ENCODE measurements at regions not wholly inside any gene's neighbourhood (a gene's known extent, or its start where the extent isn't known, plus 50 kb on each side); places are given as distances from the start of the nearest gene placed in this dataset.

GRCh38 chrX:10875995-10876394, 235.1 kb upstream of the HCCS start:
- no peak for DNase-seq
- in situ Hi-C loops (cut with MboI; ENCODE audit: low pct_unique_long_range_greater_than_20kb, low sequenced_read_pairs), result no loop called here

- in situ Hi-C loops (cut with MboI; ENCODE audit: low pct_unique_long_range_greater_than_20kb, low sequenced_read_pairs), result no loop called here
- DNase-seq, result no peak
These were observed 228.6 kb upstream of the HCCS start for GRCh38 chrX:10882484-10882883.

GRCh38 chrX:10884246-10884645, 226.9 kb upstream of the HCCS start:
- no peak for DNase-seq
- in situ Hi-C loops (cut with MboI; ENCODE audit: low pct_unique_long_range_greater_than_20kb, low sequenced_read_pairs), result no loop called here

- in situ Hi-C loops (cut with MboI; ENCODE audit: low pct_unique_long_range_greater_than_20kb, low sequenced_read_pairs), result no loop called here
- no peak for DNase-seq
These were observed 218.4 kb upstream of the HCCS start for GRCh38 chrX:10892621-10893225.

GRCh38 chrX:10893366-10893765, 217.8 kb upstream of the HCCS start:
- in situ Hi-C loops (cut with MboI; ENCODE audit: low pct_unique_long_range_greater_than_20kb, low sequenced_read_pairs), result no loop called here
- DNase-seq, result no peak

GRCh38 chrX:10893976-10894375, 217.2 kb upstream of the HCCS start:
- in situ Hi-C loops (cut with MboI; ENCODE audit: low pct_unique_long_range_greater_than_20kb, low sequenced_read_pairs), result no loop called here

GRCh38 chrX:10897768-10898167, 213.4 kb upstream of the HCCS start:
- in situ Hi-C loops (cut with MboI; ENCODE audit: low pct_unique_long_range_greater_than_20kb, low sequenced_read_pairs), result no loop called here

More at GRCh38 chrX:10893976-10894375, 217.2 kb upstream of the HCCS start:
- no peak for DNase-seq

GRCh38 chrX:10900585-10901289, 210.4 kb upstream of the HCCS start:
- no peak for DNase-seq
- in situ Hi-C loops (cut with MboI; ENCODE audit: low pct_unique_long_range_greater_than_20kb, low sequenced_read_pairs), result no loop called here

More at GRCh38 chrX:10897768-10898167, 213.4 kb upstream of the HCCS start:
- no peak for DNase-seq

- in situ Hi-C loops (cut with MboI; ENCODE audit: low pct_unique_long_range_greater_than_20kb, low sequenced_read_pairs), result no loop called here
- DNase-seq, result no peak
These were observed 209.9 kb upstream of the HCCS start for GRCh38 chrX:10901290-10901633.

GRCh38 chrX:10902001-10902400, 209.1 kb upstream of the HCCS start:
- DNase-seq, result no peak
- in situ Hi-C loops (cut with MboI; ENCODE audit: low pct_unique_long_range_greater_than_20kb, low sequenced_read_pairs), result no loop called here

GRCh38 chrX:10903523-10903922, 207.6 kb upstream of the HCCS start:
- no peak for DNase-seq
- in situ Hi-C loops (cut with MboI; ENCODE audit: low pct_unique_long_range_greater_than_20kb, low sequenced_read_pairs), result no loop called here

GRCh38 chrX:10904220-10904619, 206.9 kb upstream of the HCCS start:
- DNase-seq, result no peak

GRCh38 chrX:10906866-10907265, 204.3 kb upstream of the HCCS start:
- DNase-seq, result no peak
- in situ Hi-C loops (cut with MboI; ENCODE audit: low pct_unique_long_range_greater_than_20kb, low sequenced_read_pairs), result no loop called here

More at GRCh38 chrX:10904220-10904619, 206.9 kb upstream of the HCCS start:
- in situ Hi-C loops (cut with MboI; ENCODE audit: low pct_unique_long_range_greater_than_20kb, low sequenced_read_pairs), result no loop called here

- no peak for DNase-seq
- in situ Hi-C loops (cut with MboI; ENCODE audit: low pct_unique_long_range_greater_than_20kb, low sequenced_read_pairs), result no loop called here
These were observed 189.0 kb upstream of the HCCS start for GRCh38 chrX:10922159-10922558.

- DNase-seq, result no peak
- in situ Hi-C loops (cut with MboI; ENCODE audit: low pct_unique_long_range_greater_than_20kb, low sequenced_read_pairs), result no loop called here
These were observed 188.3 kb upstream of the HCCS start for GRCh38 chrX:10922835-10923234.

GRCh38 chrX:10923466-10923865, 187.7 kb upstream of the HCCS start:
- DNase-seq, result no peak

GRCh38 chrX:10926404-10926803, 184.7 kb upstream of the HCCS start:
- DNase-seq, result no peak
- in situ Hi-C loops (cut with MboI; ENCODE audit: low pct_unique_long_range_greater_than_20kb, low sequenced_read_pairs), result no loop called here

More at GRCh38 chrX:10923466-10923865, 187.7 kb upstream of the HCCS start:
- in situ Hi-C loops (cut with MboI; ENCODE audit: low pct_unique_long_range_greater_than_20kb, low sequenced_read_pairs), result no loop called here

GRCh38 chrX:10926891-10927290, 184.2 kb upstream of the HCCS start:
- in situ Hi-C loops (cut with MboI; ENCODE audit: low pct_unique_long_range_greater_than_20kb, low sequenced_read_pairs), result no loop called here
- no peak for DNase-seq

GRCh38 chrX:10929747-10930146, 181.4 kb upstream of the HCCS start:
- no peak for DNase-seq
- in situ Hi-C loops (cut with MboI; ENCODE audit: low pct_unique_long_range_greater_than_20kb, low sequenced_read_pairs), result no loop called here

- DNase-seq, result no peak
- in situ Hi-C loops (cut with MboI; ENCODE audit: low pct_unique_long_range_greater_than_20kb, low sequenced_read_pairs), result no loop called here
These were observed 181.0 kb upstream of the HCCS start for GRCh38 chrX:10930151-10930550.

- DNase-seq, result no peak
- in situ Hi-C loops (cut with MboI; ENCODE audit: low pct_unique_long_range_greater_than_20kb, low sequenced_read_pairs), result no loop called here
These were observed 179.2 kb upstream of the HCCS start for GRCh38 chrX:10931976-10932375.

Data from KBM-7 (cell line).